A549 (cell line): ENCODE measurements at regions not wholly inside any gene's neighbourhood (a gene's known extent, or its start where the extent isn't known, plus 50 kb on each side); places are given as distances from the start of the nearest gene placed in this dataset.

Experiments used
- ATAC-seq, 2 experiments: fragments of 200-7000 bp in 1 of 2; fragments of >200 bp in 1 of 2; cut with Nextera tagmentation in 1 of 2; cut with Tn5 transposase in 1 of 2; 3 replicates each; pipeline versions ENCODE4 v1.8.0 to v1.9.1; 2018 to 2020; ENCODE audit warnings: mild to moderate bottlenecking in 1 of 2, moderate library complexity in 1 of 2
- CTCF ChIA-PET: fragments of 300-600 bp; sonication (Branson Sonifier 250); formaldehyde crosslinking; extraction: SDS; loops from one replicate; lab custom pipeline; 2021; ENCODE audit warnings: antibody characterized with exemption, inconsistent platforms; lab: Yijun Ruan, JAX
- POLR2A ChIA-PET: fragments of 350-600 bp; formaldehyde crosslinking; extraction: SDS; loops from one replicate; lab custom pipeline; 2021; ENCODE audit warnings: antibody characterized with exemption, inconsistent platforms; lab: Yijun Ruan, JAX
- DNase-seq, 2 experiments: peaks; one replicate each; pipeline versions ENCODE4 v3.0.0 to v3.0.0-alpha.2; 2011 to 2016; ENCODE audit warnings: low read depth in 1 of 2, low spot score in 1 of 2
- FAIRE-seq: peaks from 2 replicates; lab custom pipeline; 2011; peaks lifted over from hg19 to GRCh38; lab: Jason Lieb, UNC
- H3K27ac ChIP-seq, 2 experiments: fragments of >200 bp; sonication (Bioruptor Twin); formaldehyde crosslinking; 3 replicates each; pipeline ENCODE4 v1.5.1; 2016 to 2017
- H3K4me1 ChIP-seq: fragments of >200 bp; sonication (Bioruptor Twin); formaldehyde crosslinking; 3 replicates; pipeline ENCODE4 v1.6.1; 2016
- H3K4me2 ChIP-seq: fragments of >200 bp; sonication (Bioruptor Twin); formaldehyde crosslinking; 3 replicates; pipeline ENCODE4 v1.6.1; 2016
- H3K4me3 ChIP-seq: fragments of >200 bp; sonication (Bioruptor Twin); formaldehyde crosslinking; 3 replicates; pipeline ENCODE4 v1.5.1; 2016
- H3K9me3 ChIP-seq: fragments of >200 bp; sonication (Bioruptor Twin); formaldehyde crosslinking; 3 replicates; pipeline ENCODE4 v1.6.1; 2016
- CBX2 ChIP-seq: fragments of 200-600 bp; sonication (generic); IDR thresholded peaks from 2 replicates; pipeline ENCODE4 v1.6.1; 2016; ENCODE audit warnings: low read depth, mild to moderate bottlenecking, borderline replicate concordance
- CBX8 ChIP-seq: fragments of 200-600 bp; sonication (generic); IDR thresholded peaks from 2 replicates; pipeline ENCODE4 v1.6.1; 2016
- CEBPB ChIP-seq, 2 experiments: fragments of >200 bp in 1 of 2; sonication (Bioruptor Twin) in 1 of 2; formaldehyde crosslinking in 1 of 2; IDR thresholded peaks; 2 replicates each; pipeline ENCODE4 v1.6.1; 2012 to 2016
- CTCF ChIP-seq: fragments of >200 bp; sonication (Bioruptor Twin); formaldehyde crosslinking; IDR thresholded peaks from 3 replicates; pipeline ENCODE4 v1.5.1; 2016
- E2F6 ChIP-seq: IDR thresholded peaks from 2 replicates; pipeline ENCODE4 v1.6.1; 2012; ENCODE audit warnings: low read depth, borderline replicate concordance
- EHF ChIP-seq: fragments of 250-450 bp; sonication (Bioruptor Pico); IDR thresholded peaks from 2 replicates; pipeline ENCODE4 v1.5.0; 2020; ENCODE audit warnings: mild to moderate bottlenecking
- EHMT2 ChIP-seq: fragments of 200-600 bp; sonication (generic); IDR thresholded peaks from 2 replicates; pipeline ENCODE4 v1.6.1; 2016; ENCODE audit warnings: antibody characterized with exemption, low read depth, mild to moderate bottlenecking, moderate library complexity
- EP300 ChIP-seq, 2 experiments: fragments of >200 bp; sonication (Bioruptor Twin); formaldehyde crosslinking; IDR thresholded peaks; 2 replicates in 1 of 2; 3 replicates in 1 of 2; pipeline ENCODE4 v1.6.1; 2016 to 2017
- HEYL ChIP-seq: fragments of 250-450 bp; sonication (Bioruptor Pico); IDR thresholded peaks from 2 replicates; pipeline ENCODE4 v1.8.0; 2021; ENCODE audit warnings: mild to moderate bottlenecking, moderate library complexity
- HMGXB4 ChIP-seq: fragments of 250-450 bp; sonication (Bioruptor Pico); IDR thresholded peaks from 2 replicates; pipeline ENCODE4 v1.5.0; 2021; ENCODE audit warnings: mild to moderate bottlenecking, moderate library complexity, borderline replicate concordance
- HOXA7 ChIP-seq: fragments of 250-450 bp; sonication (Bioruptor Pico); IDR thresholded peaks from 2 replicates; pipeline ENCODE4 v1.5.0; 2020; ENCODE audit warnings: mild to moderate bottlenecking, moderate library complexity
- JUNB ChIP-seq: fragments of >200 bp; sonication (Bioruptor Twin); formaldehyde crosslinking; IDR thresholded peaks from 2 replicates; pipeline ENCODE4 v1.6.1; 2016
- MAFK ChIP-seq: fragments of 450-650 bp; IDR thresholded peaks from 2 replicates; pipeline ENCODE4 v1.6.1; 2014; ENCODE audit not compliant: partially characterized antibody
- MAX ChIP-seq: IDR thresholded peaks from 2 replicates; pipeline ENCODE4 v1.6.1; 2012
- MAZ ChIP-seq: fragments of 150-350 bp; IDR thresholded peaks from 2 replicates; pipeline ENCODE4 v1.6.1; 2014; ENCODE audit warnings: antibody characterized with exemption, low read depth, low read length, borderline replicate concordance
- MYC ChIP-seq: IDR thresholded peaks from 2 replicates; pipeline ENCODE4 v1.6.1; 2012; ENCODE audit warnings: mild to moderate bottlenecking, inconsistent platforms, low read length, improper control_type of control experiment, borderline replicate concordance
- NFE2L2 ChIP-seq: fragments of 150-350 bp; conservative IDR thresholded peaks from 2 replicates; pipeline ENCODE4 v1.6.1; 2014; ENCODE audit warnings: low read length
- NR3C1 ChIP-seq: fragments of >200 bp; sonication (Bioruptor Twin); formaldehyde crosslinking; IDR thresholded peaks from 3 replicates; pipeline ENCODE4 v1.6.1; 2017
- PBX3 ChIP-seq: IDR thresholded peaks from 2 replicates; pipeline ENCODE4 v1.6.1; 2012
- POLR2AphosphoS2 ChIP-seq: conservative IDR thresholded peaks from 2 replicates; pipeline ENCODE4 v1.6.1; 2012; ENCODE audit warnings: low read length, improper control_type of control experiment, inconsistent platforms
- RARB ChIP-seq: fragments of 250-450 bp; sonication (Bioruptor Pico); IDR thresholded peaks from 2 replicates; pipeline ENCODE4 v1.8.0; 2021; ENCODE audit warnings: mild to moderate bottlenecking, moderate library complexity
- REST ChIP-seq: fragments of 200-600 bp; sonication (generic); IDR thresholded peaks from 2 replicates; pipeline ENCODE4 v1.6.1; 2016; ENCODE audit warnings: antibody characterized with exemption, mild to moderate bottlenecking, moderate library complexity
- RFX5 ChIP-seq: fragments of 450-650 bp; IDR thresholded peaks from 2 replicates; pipeline ENCODE4 v1.7.1; 2014; ENCODE audit warnings: antibody characterized with exemption, mild to moderate bottlenecking, moderate library complexity
- SMC3 ChIP-seq: fragments of >200 bp; sonication (Bioruptor Twin); formaldehyde crosslinking; IDR thresholded peaks from 3 replicates; pipeline ENCODE4 v1.6.1; 2018; ENCODE audit warnings: inconsistent platforms
- USF2 ChIP-seq: fragments of 450-650 bp; IDR thresholded peaks from 2 replicates; pipeline ENCODE4 v1.6.1; 2014; ENCODE audit warnings: antibody characterized with exemption
- ZC3H11A ChIP-seq: fragments of 450-650 bp; IDR thresholded peaks from 2 replicates; pipeline ENCODE4 v1.6.1; 2014; ENCODE audit warnings: antibody characterized with exemption, mild to moderate bottlenecking
- ZNF302 ChIP-seq: fragments of 250-450 bp; sonication (Bioruptor Pico); IDR thresholded peaks from 2 replicates; pipeline ENCODE4 v1.9.0; 2021; ENCODE audit warnings: inconsistent platforms, mild to moderate bottlenecking, moderate library complexity
- WGBS: methylation state at CpG from one replicate; pipeline ENCODE4 v1.1.6; 2017; ENCODE audit errors: missing lambda C conversion rate; 5-methylcytosine and 5-hydroxymethylcytosine counted together

GRCh38 chr3:125671461-125672243 lies 76.4 kb upstream of the OSBPL11 start (continued):
- TF ChIP-seq REST (no peak), EHMT2 (no peak), MYC (no peak), NFE2L2 (no peak), HEYL (CRISPR knock-in tag) (no peak), EHF (no peak), EP300 (IDR thresholded peaks at IDR 0.05) (no peak), RARB (CRISPR knock-in tag) (no peak), HOXA7 (CRISPR knock-in tag) (no peak), MAZ (no peak), CBX8 (no peak)

- ATAC-seq: no peak
- Histone ChIP-seq H3K4me3 (no peak overlapping the region), H3K4me1 (no peaks in the 10 kb centered on the region), H3K4me2 (no peak overlapping the region), H3K9me3 (no peaks in the 10 kb centered on the region), H3K27ac (no peak overlapping the region)
- no peak for TF ChIP-seq ZC3H11A
- WGBS: 59% methylated on average over 4 of the region's 4 CpGs
- CTCF ChIA-PET: no interaction called here
- POLR2A ChIA-PET: no interaction called here
- FAIRE-seq: no peak
- DNase-seq: no peak
These were observed 80.5 kb upstream of the OSBPL11 start for GRCh38 chr3:125675791-125676190.

- Histone ChIP-seq H3K4me2 (no peak overlapping the region), H3K4me1 (no peaks in the 10 kb centered on the region), H3K27ac (no peak overlapping the region), H3K9me3 (no peaks in the 10 kb centered on the region), H3K4me3 (no peak overlapping the region)
- no peak for FAIRE-seq
- no peak for TF ChIP-seq MAFK
- TF ChIP-seq CBX2: no peak
- TF ChIP-seq HMGXB4 (CRISPR knock-in tag): no peak
- TF ChIP-seq JUNB: no peak
- no peak for TF ChIP-seq CEBPB (IDR thresholded peaks at IDR 0.05)
- no peak for TF ChIP-seq SMC3
- no peak for TF ChIP-seq MAX
- no peak for TF ChIP-seq CBX8
- TF ChIP-seq RFX5: no peak
- no peak for TF ChIP-seq PBX3
- no peak for TF ChIP-seq E2F6
- no peak for TF ChIP-seq NR3C1
- no peak for TF ChIP-seq ZNF302 (CRISPR knock-in tag)
- TF ChIP-seq USF2: no peak
- TF ChIP-seq CTCF: no peak
- no peak for TF ChIP-seq POLR2AphosphoS2
- ATAC-seq: peak in 1 of 2 experiments; percentile 45; a peak in 1 of 6 replicates
- 30% methylated on average over 4 of the region's 4 CpGs for WGBS
- POLR2A ChIA-PET: no interaction called here
- CTCF ChIA-PET: interaction anchor here (1.3 kb wide), 1 partner anchor 11 kb away, joined by 3 read pairs; no protein-coding TSS in a partner anchor
- no peak for DNase-seq
These were observed 84.0 kb upstream of the OSBPL11 start for GRCh38 chr3:125679258-125679657.
